HPDE6-E6E7 (cell line): ENCODE measurements at regions not wholly inside any gene's neighbourhood (a gene's known extent, or its start where the extent isn't known, plus 50 kb on each side); places are given as distances from the start of the nearest gene placed in this dataset.
"Not testable (repeated sequence)": the region's sequence is repeated elsewhere in the genome, so short reads cannot be mapped to it uniquely, and the experiment has no call there.

ENCODE experiments used
- DNase-seq: peaks from one replicate; pipeline ENCODE4 v3.0.0; 2011; ENCODE audit warnings: missing footprints; ENCODE audit errors: extremely low spot score

- DNase-seq = no peak
Measured at GRCh38 chr4:85018983-85019382, 52.5 kb upstream of the WDFY3 start.

DNA sequence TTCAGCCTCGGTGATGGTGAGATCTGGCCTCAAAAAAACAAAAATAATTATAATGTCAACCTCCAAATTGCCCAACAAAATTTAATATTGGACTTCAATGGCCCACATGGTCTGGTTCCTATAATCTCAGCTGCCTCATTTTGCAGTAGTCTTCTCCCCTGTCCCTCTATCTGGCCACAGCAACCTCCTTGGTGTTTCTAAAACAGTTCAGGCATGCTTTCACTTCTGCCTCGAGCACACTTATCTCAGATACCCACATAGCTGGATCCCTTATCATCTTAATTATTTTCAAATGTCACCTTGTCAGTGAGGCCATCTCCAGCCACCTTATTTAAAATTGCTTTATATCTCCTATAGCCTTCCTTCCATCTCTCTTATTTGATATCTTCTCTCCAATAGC lies 52.9 kb upstream of the WDFY3 start:
- no peak for DNase-seq

GRCh38 chr4:85024671-85025070 lies 58.2 kb upstream of the WDFY3 start:
- DNase-seq = no peak

GRCh38 chr4:85028910-85029309 lies 62.4 kb upstream of the WDFY3 start:
- DNase-seq = no peak

DNA sequence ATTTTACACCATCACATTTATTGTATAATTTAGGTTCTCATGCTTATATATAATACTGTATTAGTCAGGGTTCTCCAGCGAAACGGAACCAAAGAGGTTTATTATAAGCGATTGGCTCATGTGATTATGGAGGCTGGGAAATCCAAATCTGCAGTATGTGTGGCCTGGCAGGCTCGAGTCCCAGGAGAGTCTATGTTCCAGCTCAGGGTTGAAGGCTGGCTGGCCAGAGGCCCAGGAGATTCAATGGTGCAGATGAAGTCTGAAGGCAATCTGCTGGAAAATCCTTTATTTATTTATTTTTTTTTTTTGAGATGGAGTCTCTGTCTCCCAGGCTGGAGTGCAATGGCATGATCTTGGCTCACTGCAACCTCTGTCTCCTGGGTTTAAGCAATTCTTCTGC lies 63.0 kb upstream of the WDFY3 start:
- DNase-seq = no peak

DNA sequence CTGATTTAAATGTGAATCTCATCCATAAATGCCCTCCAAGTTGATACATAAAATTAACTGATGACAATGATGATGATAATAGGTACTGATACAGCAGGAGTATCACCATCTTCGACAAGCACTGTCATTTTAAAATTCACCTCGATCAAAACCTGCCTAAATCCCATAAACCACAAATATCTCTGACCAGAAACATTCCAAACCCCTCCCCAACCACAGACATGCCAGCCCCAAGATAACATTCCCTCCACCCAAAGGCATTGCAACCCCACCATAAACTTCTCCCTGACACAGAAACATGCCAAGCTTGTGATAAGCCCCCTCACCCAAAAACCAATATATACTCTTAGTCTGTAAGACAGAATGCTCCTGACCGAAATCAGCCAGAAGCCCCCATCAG lies 63.7 kb upstream of the WDFY3 start:
- DNase-seq = no peak

DNA sequence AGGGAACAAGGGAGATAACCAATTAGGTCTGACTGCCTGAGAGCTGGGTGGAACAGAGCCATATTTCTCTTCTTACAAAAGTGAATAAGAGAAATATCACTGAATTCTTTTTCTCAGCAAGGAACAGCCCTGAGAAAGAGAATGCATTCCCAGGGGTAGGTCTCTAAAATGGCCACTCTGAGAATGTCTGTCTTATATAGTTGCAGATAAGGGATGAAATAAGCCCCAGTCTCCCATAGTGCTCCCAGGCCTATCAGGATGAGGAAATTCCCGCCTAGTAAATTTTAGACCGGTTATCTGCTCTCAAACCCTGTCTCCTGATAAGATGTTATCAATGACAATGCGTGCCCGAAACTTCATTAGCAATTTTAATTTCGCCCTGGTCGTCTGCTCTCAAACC lies 67.3 kb upstream of the WDFY3 start:
- DNase-seq = not testable (repeated sequence)

- DNase-seq = peak; percentile 7
Measured at GRCh38 chr4:85039526-85039925, 73.0 kb upstream of the WDFY3 start.

GRCh38 chr4:85043812-85044496 lies 77.5 kb upstream of the WDFY3 start:
- not testable (repeated sequence) for DNase-seq

- no peak for DNase-seq
Measured at GRCh38 chr4:85050736-85051135, 84.2 kb upstream of the WDFY3 start.

GRCh38 chr4:85051526-85051925 lies 85.0 kb upstream of the WDFY3 start:
- DNase-seq = no peak

DNA sequence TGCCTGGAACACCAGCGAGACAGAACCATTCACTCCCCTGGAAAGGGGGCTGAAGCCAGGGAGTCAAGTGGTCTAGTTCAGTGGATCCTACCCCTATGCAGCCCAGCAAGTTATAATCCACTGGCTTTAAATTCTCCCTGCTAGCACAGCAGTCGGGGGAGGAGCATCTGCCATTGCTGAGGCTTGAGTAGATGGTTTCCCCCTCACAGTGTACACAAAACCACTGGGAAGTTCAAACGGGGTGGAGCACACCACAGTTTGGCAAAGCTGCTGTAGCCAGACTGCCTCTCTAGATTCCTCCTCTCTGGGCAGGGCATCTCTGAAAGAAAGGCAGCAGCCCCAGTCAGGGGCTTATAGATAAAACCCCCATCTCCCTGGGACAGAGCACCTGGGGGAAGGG lies 88.4 kb upstream of the WDFY3 start:
- not testable (repeated sequence) for DNase-seq

- DNase-seq = no peak
Measured at GRCh38 chr4:85058551-85058950, 92.1 kb upstream of the WDFY3 start.

DNA sequence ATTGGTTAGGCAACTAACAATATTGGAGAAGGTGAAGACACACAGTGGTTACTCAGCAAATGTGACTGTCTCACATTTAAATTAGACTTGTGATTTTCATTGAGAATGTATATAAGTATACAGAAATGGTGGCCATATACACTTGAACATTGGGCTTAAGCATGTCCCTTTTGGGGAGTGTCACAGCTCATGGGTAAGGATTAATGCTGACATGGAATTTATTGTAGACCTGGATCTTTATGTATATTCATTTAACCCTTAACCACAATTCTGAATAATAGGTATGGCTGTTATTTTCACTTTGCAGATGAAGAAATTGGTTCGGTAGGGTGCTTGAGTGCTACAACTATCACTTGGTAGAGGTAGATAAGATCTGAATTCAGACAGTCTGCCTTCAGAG lies 95.5 kb upstream of the WDFY3 start:
- no peak for DNase-seq

GRCh38 chr4:85062466-85062865 lies 96.0 kb upstream of the WDFY3 start:
- DNase-seq = no peak

- no peak for DNase-seq
Measured at GRCh38 chr4:85067342-85067741, 100.9 kb upstream of the WDFY3 start.

DNA sequence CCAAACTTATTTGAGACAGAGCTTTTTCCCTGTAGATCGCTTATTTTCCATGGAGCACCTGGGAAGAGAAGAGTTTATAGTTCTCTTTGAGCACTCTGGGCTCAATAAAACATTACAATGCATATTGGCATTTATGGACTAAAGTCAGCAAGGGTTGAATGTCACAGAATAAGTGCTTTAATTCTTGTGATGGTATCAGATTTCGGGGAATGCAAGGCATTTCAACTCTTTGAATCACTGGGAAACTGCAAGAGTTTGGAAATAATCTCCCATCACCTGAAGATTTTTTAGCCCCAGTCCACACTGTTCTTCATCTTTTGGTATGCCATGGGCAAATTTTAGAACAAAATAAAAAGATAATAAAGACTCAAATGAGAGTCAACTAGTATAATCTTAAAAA lies 111.5 kb upstream of the WDFY3 start:
- DNase-seq = no peak

DNA sequence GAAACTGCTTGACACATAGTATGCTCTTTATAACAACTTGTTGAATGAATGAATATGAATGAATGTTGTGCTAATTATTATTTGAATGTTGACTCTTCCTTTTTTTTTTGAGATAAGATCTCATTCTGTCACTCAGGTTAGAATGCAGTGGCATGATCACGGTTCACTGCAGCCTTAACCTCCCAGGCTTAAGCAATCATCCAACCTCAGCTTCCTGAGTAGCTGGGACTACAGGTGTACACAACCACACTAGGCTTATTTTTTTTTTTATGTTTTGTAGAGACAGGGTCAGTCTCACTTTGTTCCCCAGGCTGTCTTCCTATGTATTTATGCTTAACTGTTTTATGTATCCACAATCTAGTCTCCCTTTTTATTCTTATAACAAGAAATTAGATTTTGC lies 114.7 kb upstream of the WDFY3 start:
- no peak for DNase-seq

DNA sequence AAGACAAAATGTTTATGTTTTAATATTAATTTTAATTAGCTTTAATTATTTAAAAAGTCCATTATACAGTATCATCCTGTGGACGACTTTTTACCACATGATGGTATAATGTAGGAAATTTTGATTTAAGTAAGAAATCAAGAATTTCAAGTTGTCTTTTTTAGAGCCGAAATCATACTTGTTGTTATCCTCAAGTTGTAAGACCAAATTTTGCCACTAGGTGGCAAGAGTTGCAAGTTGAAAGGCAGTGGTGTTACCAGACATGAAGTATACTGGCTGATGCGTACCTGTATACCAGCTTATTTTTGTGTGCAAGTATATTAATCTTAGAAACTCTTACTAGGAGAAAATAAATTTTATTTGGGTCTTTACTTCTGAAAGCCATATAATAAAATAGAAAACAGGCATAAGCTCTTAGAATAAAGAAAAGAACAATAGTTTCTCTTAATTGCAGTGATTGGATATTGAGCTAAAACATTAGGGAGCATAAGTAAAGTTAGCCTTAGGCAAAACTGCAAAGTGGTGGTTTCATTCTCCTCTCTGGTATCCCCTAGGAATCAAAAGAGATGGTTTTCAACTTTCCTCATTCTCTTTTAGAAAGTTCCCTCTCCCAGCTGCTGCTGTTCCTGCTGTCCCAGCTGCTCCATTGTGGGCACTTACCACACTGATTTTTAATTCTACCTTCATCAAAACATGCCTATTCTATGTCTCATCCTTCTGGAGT lies 118.0 kb upstream of the WDFY3 start:
- peak; percentile 12 for DNase-seq

DNA sequence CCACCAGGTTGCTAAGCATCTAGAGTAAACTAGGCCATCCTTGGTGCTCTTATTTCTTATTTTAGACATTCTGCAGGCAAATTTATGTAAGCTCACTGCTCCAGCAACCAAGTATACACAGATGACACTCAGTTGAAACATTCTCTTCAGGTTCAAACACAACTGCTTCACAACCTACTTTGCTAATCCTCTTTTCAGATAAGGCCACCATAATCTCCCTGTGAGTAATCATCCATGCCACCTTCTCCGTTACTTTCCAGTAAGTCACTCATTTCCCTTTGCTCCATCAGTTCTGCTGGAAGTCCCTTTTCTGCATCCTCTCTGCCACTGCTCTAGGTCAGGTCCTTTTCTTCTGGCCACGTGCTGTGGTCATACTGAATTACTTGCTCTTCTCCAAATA lies 120.2 kb upstream of the WDFY3 start:
- DNase-seq = no peak

DNA sequence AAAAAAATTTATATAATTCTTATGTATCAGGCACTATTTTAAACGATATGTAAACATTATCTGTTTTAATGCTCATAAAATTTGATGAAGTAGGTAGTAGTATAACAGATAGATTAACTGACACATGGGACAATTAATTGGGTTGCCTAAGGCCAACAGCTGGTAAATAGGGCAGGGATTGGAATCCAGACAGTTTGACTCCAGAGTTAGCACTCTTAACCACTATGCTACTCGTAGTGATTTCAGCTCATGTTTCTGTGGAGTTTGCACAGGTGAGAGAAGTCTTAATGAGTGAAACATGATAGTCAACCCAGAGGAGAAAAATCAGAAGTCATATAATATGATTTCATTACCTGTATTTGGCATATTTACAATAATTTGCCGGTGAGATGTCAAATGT lies 126.0 kb upstream of the WDFY3 start:
- no peak for DNase-seq

DNA sequence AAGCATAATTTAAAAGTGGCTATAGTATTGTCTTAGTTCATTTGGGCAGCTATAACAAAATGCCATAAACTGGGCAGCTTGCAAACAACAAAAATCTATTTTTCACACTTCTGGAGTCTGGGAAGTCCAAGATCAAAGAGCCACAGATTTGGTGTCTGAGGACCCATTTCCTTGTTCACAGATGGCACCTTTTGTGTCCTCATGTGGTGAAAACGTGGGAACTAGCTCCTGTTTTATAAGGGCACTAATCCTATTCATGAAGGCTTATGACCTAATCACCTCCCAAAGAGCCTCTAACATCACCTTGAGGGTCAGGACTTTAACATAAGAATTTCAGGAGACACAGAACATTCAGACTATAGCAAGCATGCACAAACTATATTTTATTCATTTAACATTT lies 126.5 kb upstream of the WDFY3 start:
- DNase-seq = no peak

- DNase-seq = no peak
Measured at GRCh38 chr4:85094735-85095134, 128.2 kb upstream of the WDFY3 start.

DNA sequence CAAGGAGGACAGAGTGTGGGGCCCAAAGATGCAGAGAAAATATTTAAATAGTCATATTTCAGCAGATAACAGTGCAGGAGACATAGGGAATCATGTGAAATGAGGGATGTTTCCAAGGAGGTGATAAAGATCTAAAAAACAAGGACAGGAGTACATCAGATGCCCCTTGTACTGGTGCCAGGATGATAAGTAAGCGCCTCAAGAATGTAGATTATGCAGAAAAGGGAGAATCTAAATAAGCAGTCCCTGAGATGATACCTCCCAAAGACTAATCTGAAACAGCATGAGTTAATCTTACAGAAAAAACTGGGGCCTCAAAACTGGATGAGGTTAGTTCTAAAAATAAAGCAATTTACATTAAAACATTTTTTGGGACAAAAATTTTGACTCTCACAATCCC lies 136.1 kb upstream of the WDFY3 start:
- no peak for DNase-seq
